IMR-90 (cell line): ENCODE measurements at regions not wholly inside any gene's neighbourhood (a gene's known extent, or its start where the extent isn't known, plus 50 kb on each side); places are given as distances from the start of the nearest gene placed in this dataset.

Source experiments
- ATAC-seq: fragments of 200-7000 bp; cut with Tn5 transposase; 2 replicates; pipeline ENCODE4 v1.9.1; 2020; ENCODE audit warnings: low read depth, mild to moderate bottlenecking, moderate library complexity
- BruUV-seq: library from RNA; stranded (reverse); fragments of 400-500 nt; replicated peaks from 2 replicates; lab custom pipeline; 2021; lab: Mats Ljungman, UMichigan
- CTCF ChIA-PET: fragments of 300-600 bp; formaldehyde crosslinking; extraction: SDS; loops from one replicate; lab custom pipeline; 2021; ENCODE audit warnings: antibody characterized with exemption; lab: Yijun Ruan, JAX
- POLR2A ChIA-PET: fragments of 300-600 bp; sonication (Branson Sonifier 250); formaldehyde crosslinking; loops from one replicate; lab custom pipeline; 2022; ENCODE audit warnings: antibody characterized with exemption; ENCODE audit not compliant: unreplicated experiment; lab: Charles Lee
- DNase-seq: peaks from one replicate; pipeline ENCODE4 v3.0.0; 2013
- H2AFZ ChIP-seq: replicated peaks from 2 replicates; pipeline ENCODE3; 2013; ENCODE audit warnings: low read length, mild to moderate bottlenecking; ENCODE audit not compliant: poor library complexity
- H2AK5ac ChIP-seq: 2 replicates; pipeline ENCODE4 v1.6.1; 2013; ENCODE audit warnings: low read depth, low read length, inconsistent platforms
- H2AK9ac ChIP-seq: replicated peaks from 2 replicates; pipeline ENCODE3; 2013; ENCODE audit warnings: mild to moderate bottlenecking, low read depth, low read length, moderate library complexity; ENCODE audit not compliant: poor library complexity
- H2BK120ac ChIP-seq: 2 replicates; pipeline ENCODE4 v1.6.1; 2013; ENCODE audit warnings: low read depth, low read length, inconsistent platforms
- H2BK15ac ChIP-seq: 3 replicates; pipeline ENCODE4 v1.6.1; 2013; ENCODE audit warnings: low read depth, low read length, inconsistent platforms
- H2BK20ac ChIP-seq: 2 replicates; pipeline ENCODE4 v1.6.1; 2013; ENCODE audit warnings: low read depth, mild to moderate bottlenecking, inconsistent platforms, low read length, moderate library complexity
- H2BK5ac ChIP-seq: 2 replicates; pipeline ENCODE4 v1.6.1; 2013; ENCODE audit warnings: mild to moderate bottlenecking, low read depth, low read length, inconsistent platforms; ENCODE audit not compliant: poor library complexity, severe bottlenecking
- H3K14ac ChIP-seq: replicated peaks from 2 replicates; pipeline ENCODE4 v1.6.1; 2013; ENCODE audit warnings: low read depth, low read length, inconsistent platforms
- H3K18ac ChIP-seq: 2 replicates; pipeline ENCODE4 v1.6.1; 2013; ENCODE audit warnings: low read depth, low read length, control low read depth
- H3K23ac ChIP-seq: 2 replicates; pipeline ENCODE4 v1.6.1; 2013; ENCODE audit warnings: low read depth, low read length, inconsistent platforms
- H3K27ac ChIP-seq: 2 replicates; pipeline ENCODE4 v1.5.1; 2013; ENCODE audit warnings: mild to moderate bottlenecking, control low read depth, low read length; ENCODE audit not compliant: insufficient read depth
- H3K27me3 ChIP-seq: 2 replicates; pipeline ENCODE4 v1.6.1; 2013; ENCODE audit warnings: low read length; ENCODE audit not compliant: control insufficient read depth, insufficient read depth
- H3K36me3 ChIP-seq: 2 replicates; pipeline ENCODE4 v1.6.1; 2013; ENCODE audit warnings: low read length, mixed read lengths; ENCODE audit not compliant: control insufficient read depth, insufficient read depth
- H3K4ac ChIP-seq: 2 replicates; pipeline ENCODE4 v1.6.1; 2013; ENCODE audit warnings: low read depth, low read length, inconsistent platforms
- H3K4me1 ChIP-seq: 2 replicates; pipeline ENCODE4 v1.6.1; 2013; ENCODE audit warnings: low read length, mixed read lengths; ENCODE audit not compliant: control insufficient read depth, insufficient read depth
- H3K4me2 ChIP-seq: 2 replicates; pipeline ENCODE4 v1.6.1; 2013; ENCODE audit warnings: low read depth, mild to moderate bottlenecking, control low read depth, low read length, moderate library complexity
- H3K4me3 ChIP-seq: 2 replicates; pipeline ENCODE4 v1.5.1; 2013; ENCODE audit warnings: low read depth, mild to moderate bottlenecking, control low read depth, low read length, moderate library complexity; ENCODE audit not compliant: insufficient read depth
- H3K56ac ChIP-seq: 2 replicates; pipeline ENCODE4 v1.6.1; 2013; ENCODE audit warnings: low read length, inconsistent platforms; ENCODE audit not compliant: insufficient read depth; ENCODE audit errors: extremely low read depth
- H3K79me1 ChIP-seq, 2 experiments: 2 replicates each; pipeline ENCODE4 v1.6.1; 2013; ENCODE audit warnings: low read length in 2 of 2, inconsistent platforms in 1 of 2, low read depth in 1 of 2
- H3K9ac ChIP-seq: 2 replicates; pipeline ENCODE4 v1.6.1; 2013; ENCODE audit warnings: low read depth, low read length, control low read depth
- H3K9me1 ChIP-seq: 2 replicates; pipeline ENCODE4 v1.6.1; 2013; ENCODE audit warnings: low read length, inconsistent platforms; ENCODE audit not compliant: insufficient read depth
- H3K9me3 ChIP-seq: 2 replicates; pipeline ENCODE4 v1.6.1; 2013; ENCODE audit warnings: low read length; ENCODE audit not compliant: control insufficient read depth, insufficient read depth
- H4K20me1 ChIP-seq: 2 replicates; pipeline ENCODE4 v1.6.1; 2013; ENCODE audit warnings: low read length, inconsistent platforms; ENCODE audit not compliant: insufficient read depth
- H4K5ac ChIP-seq: 2 replicates; pipeline ENCODE4 v1.6.1; 2013; ENCODE audit warnings: mild to moderate bottlenecking, low read depth, low read length, control low read depth
- H4K8ac ChIP-seq, 2 experiments: 2 replicates each; pipeline ENCODE4 v1.6.1; 2013; ENCODE audit warnings: low read depth in 2 of 2, low read length in 2 of 2, control low read depth in 1 of 2, inconsistent platforms in 1 of 2
- H4K91ac ChIP-seq: 2 replicates; pipeline ENCODE4 v1.6.1; 2013; ENCODE audit warnings: low read depth, low read length, inconsistent platforms; ENCODE audit not compliant: insufficient read depth
- BHLHE40 ChIP-seq: fragments of 150-350 bp; IDR thresholded peaks from 2 replicates; pipeline ENCODE4 v1.6.1; 2016; ENCODE audit warnings: mild to moderate bottlenecking, low read depth, low read length
- CEBPB ChIP-seq: IDR thresholded peaks from 2 replicates; pipeline ENCODE4 v1.6.1; 2012; ENCODE audit warnings: low read depth, low read length, improper control_type of control experiment
- CHD1 ChIP-seq: IDR thresholded peaks from 2 replicates; pipeline ENCODE4 v1.6.1; 2012; ENCODE audit warnings: low read depth, low read length, improper control_type of control experiment
- FOS ChIP-seq: fragments of 150-350 bp; IDR thresholded peaks from 2 replicates; pipeline ENCODE4 v1.6.1; 2016; ENCODE audit warnings: low read depth, low read length
- MAFK ChIP-seq: IDR thresholded peaks from 2 replicates; pipeline ENCODE4 v1.6.1; 2012; ENCODE audit warnings: low read depth, low read length, improper control_type of control experiment
- MAZ ChIP-seq: IDR thresholded peaks from 2 replicates; pipeline ENCODE4 v1.6.1; 2012; ENCODE audit warnings: low read depth, mild to moderate bottlenecking, low read length, improper control_type of control experiment, moderate library complexity, borderline replicate concordance
- MXI1 ChIP-seq: IDR thresholded peaks from 2 replicates; pipeline ENCODE4 v1.6.1; 2012; ENCODE audit warnings: low read depth, mild to moderate bottlenecking, low read length, moderate library complexity, borderline replicate concordance
- NFE2L2 ChIP-seq: fragments of 150-350 bp; IDR thresholded peaks from 2 replicates; pipeline ENCODE4 v1.6.1; 2016; ENCODE audit warnings: low read depth, mild to moderate bottlenecking, low read length
- POLR2A ChIP-seq: IDR thresholded peaks from 2 replicates; pipeline ENCODE4 v1.6.1; 2012; ENCODE audit warnings: mild to moderate bottlenecking, low read depth, low read length
- RAD21 ChIP-seq: IDR thresholded peaks from 2 replicates; pipeline ENCODE4 v1.6.1; 2012; ENCODE audit warnings: low read length, improper control_type of control experiment
- RCOR1 ChIP-seq: IDR thresholded peaks from 2 replicates; pipeline ENCODE4 v1.6.1; 2012; ENCODE audit warnings: mild to moderate bottlenecking, low read length, improper control_type of control experiment; ENCODE audit not compliant: insufficient replicate concordance
- RFX5 ChIP-seq: IDR thresholded peaks from 2 replicates; pipeline ENCODE4 v1.8.0; 2012; ENCODE audit warnings: low read depth, mild to moderate bottlenecking, low read length, moderate library complexity
- SMC3 ChIP-seq: fragments of 150-350 bp; IDR thresholded peaks from 2 replicates; pipeline ENCODE4 v1.6.1; 2016; ENCODE audit warnings: low read depth, mild to moderate bottlenecking, antibody characterized with exemption, low read length, moderate library complexity
- WGBS, 2 experiments: methylation state at CpG; one replicate each; pipeline versions ENCODE4 v1.1.5 to v1.1.7; 2013; ENCODE audit warnings: missing lambda C conversion rate in 2 of 2; ENCODE audit not compliant: insufficient read length in 1 of 2; ENCODE audit errors: extremely low coverage in 2 of 2; 5-methylcytosine and 5-hydroxymethylcytosine counted together
- dilution Hi-C: fragments of 300-500 bp; cut with HindIII; formaldehyde crosslinking; loops from one replicate; pipeline ENCODE4 v1.14.3; 2018; ENCODE audit warnings: low sequenced_read_pairs; ENCODE audit not compliant: unreplicated experiment
- in situ Hi-C: fragments of 300-500 bp; cut with MboI; formaldehyde crosslinking; loops from 3 replicates; pipeline ENCODE4 v1.14.3; 2019; ENCODE audit warnings: low sequenced_read_pairs, inconsistent platforms, mixed read lengths
- intact Hi-C: fragments of 100-400 bp; cut with micrococcal nuclease; formaldehyde crosslinking; loops from 2 replicates; pipeline ENCODE4 v1.10.0; 2022
- TF ChIP-seq, protein P1 (sequence below): fragments of 150-350 bp; IDR thresholded peaks from 2 replicates; pipeline ENCODE4 v1.6.1; 2017; ENCODE audit warnings: mild to moderate bottlenecking, antibody characterized with exemption, low read length, low read depth
- TF ChIP-seq, protein P2 (sequence below): fragments of 150-350 bp; IDR thresholded peaks from 2 replicates; pipeline ENCODE4 v1.6.1; 2016; ENCODE audit warnings: low read depth, mild to moderate bottlenecking, low read length, moderate library complexity, borderline replicate concordance
- TF ChIP-seq, protein P3 (sequence below): conservative IDR thresholded peaks from 2 replicates; pipeline ENCODE4 v1.5.1; 2012; ENCODE audit warnings: mild to moderate bottlenecking, low read depth, low read length, improper control_type of control experiment

DNA sequence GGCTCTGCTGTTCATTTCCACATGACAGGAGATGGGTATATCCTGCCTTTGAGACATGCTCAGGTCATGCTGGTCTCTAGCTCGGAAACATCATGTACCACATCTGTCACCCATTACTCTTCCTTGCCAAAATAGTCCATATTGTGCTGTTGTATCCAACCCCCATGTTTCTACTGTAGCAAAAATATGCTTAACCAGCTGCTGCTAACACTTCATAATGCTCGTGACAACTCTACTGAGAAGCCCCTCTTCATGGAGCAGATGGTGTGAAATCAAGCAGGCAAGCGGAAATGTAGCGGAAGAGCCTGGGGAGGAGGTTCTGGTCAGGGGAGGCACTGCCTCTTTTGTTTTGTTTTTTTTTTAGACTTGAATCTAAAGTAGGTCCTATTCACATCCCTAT, 82.9 kb downstream of the NPY start:
- Histone ChIP-seq H3K23ac (no peak overlapping the region), H2AFZ (no peak overlapping the region), H3K4ac (no peak overlapping the region), H3K79me1 (no peaks in the 10 kb centered on the region), H3K36me3 (no peaks in the 10 kb centered on the region), H2AK9ac (no peak overlapping the region), H2BK20ac (no peak overlapping the region), H2BK120ac (no peak overlapping the region), H3K4me1 (no peaks in the 10 kb centered on the region), H3K4me2 (no peak overlapping the region), H2AK5ac (no peak overlapping the region), H3K18ac (no peak overlapping the region), H4K91ac (no peak overlapping the region), H3K9me1 (no peaks in the 10 kb centered on the region), H3K9me3 (no peaks in the 10 kb centered on the region), H4K5ac (no peak overlapping the region), H2BK15ac (no peak overlapping the region), H3K27ac (no peak overlapping the region), H3K56ac (no peak overlapping the region), H3K27me3 (no peaks in the 10 kb centered on the region; the same call in 1 of the 2 replicates), H4K8ac (no peak overlapping the region), H3K14ac (no peak overlapping the region), H2BK5ac (no peak overlapping the region), H3K4me3 (no peak overlapping the region), H3K9ac (no peak overlapping the region), H4K20me1 (no peaks in the 10 kb centered on the region)
- WGBS, 2 experiments = no CpG with 5 or more reads among the region's 4 CpGs
- no TSS peak for BruUV-seq
- dilution Hi-C loops = no loop called here
- ATAC-seq (no peak), DNase-seq (no peak)
- CTCF ChIA-PET = no interaction called here
- intact Hi-C loops = no loop called here
- TF ChIP-seq CHD1 (no peak), SMC3 (no peak), POLR2A (no peak), MAZ (no peak), FOS (no peak), BHLHE40 (no peak), MAFK (no peak), RAD21 (no peak), CEBPB (no peak), NFE2L2 (no peak), MXI1 (no peak), RCOR1 (no peak), RFX5 (no peak)
- TF ChIP-seq, protein P1, sequence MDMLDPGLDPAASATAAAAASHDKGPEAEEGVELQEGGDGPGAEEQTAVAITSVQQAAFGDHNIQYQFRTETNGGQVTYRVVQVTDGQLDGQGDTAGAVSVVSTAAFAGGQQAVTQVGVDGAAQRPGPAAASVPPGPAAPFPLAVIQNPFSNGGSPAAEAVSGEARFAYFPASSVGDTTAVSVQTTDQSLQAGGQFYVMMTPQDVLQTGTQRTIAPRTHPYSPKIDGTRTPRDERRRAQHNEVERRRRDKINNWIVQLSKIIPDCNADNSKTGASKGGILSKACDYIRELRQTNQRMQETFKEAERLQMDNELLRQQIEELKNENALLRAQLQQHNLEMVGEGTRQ = no peak
- TF ChIP-seq, protein P2, sequence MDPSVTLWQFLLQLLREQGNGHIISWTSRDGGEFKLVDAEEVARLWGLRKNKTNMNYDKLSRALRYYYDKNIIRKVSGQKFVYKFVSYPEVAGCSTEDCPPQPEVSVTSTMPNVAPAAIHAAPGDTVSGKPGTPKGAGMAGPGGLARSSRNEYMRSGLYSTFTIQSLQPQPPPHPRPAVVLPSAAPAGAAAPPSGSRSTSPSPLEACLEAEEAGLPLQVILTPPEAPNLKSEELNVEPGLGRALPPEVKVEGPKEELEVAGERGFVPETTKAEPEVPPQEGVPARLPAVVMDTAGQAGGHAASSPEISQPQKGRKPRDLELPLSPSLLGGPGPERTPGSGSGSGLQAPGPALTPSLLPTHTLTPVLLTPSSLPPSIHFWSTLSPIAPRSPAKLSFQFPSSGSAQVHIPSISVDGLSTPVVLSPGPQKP = no peak
- TF ChIP-seq, protein P3, sequence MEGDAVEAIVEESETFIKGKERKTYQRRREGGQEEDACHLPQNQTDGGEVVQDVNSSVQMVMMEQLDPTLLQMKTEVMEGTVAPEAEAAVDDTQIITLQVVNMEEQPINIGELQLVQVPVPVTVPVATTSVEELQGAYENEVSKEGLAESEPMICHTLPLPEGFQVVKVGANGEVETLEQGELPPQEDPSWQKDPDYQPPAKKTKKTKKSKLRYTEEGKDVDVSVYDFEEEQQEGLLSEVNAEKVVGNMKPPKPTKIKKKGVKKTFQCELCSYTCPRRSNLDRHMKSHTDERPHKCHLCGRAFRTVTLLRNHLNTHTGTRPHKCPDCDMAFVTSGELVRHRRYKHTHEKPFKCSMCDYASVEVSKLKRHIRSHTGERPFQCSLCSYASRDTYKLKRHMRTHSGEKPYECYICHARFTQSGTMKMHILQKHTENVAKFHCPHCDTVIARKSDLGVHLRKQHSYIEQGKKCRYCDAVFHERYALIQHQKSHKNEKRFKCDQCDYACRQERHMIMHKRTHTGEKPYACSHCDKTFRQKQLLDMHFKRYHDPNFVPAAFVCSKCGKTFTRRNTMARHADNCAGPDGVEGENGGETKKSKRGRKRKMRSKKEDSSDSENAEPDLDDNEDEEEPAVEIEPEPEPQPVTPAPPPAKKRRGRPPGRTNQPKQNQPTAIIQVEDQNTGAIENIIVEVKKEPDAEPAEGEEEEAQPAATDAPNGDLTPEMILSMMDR = no peak
- in situ Hi-C loops = no loop called here
- POLR2A ChIA-PET = interaction anchor here (0.6 kb wide), 1 partner anchor 9 kb away, joined by 3 read pairs; no protein-coding TSS in a partner anchor
